Astrocyte (in vitro differentiated cells and primary cell): ENCODE measurements at regions not wholly inside any gene's neighbourhood (a gene's known extent, or its start where the extent isn't known, plus 50 kb on each side); places are given as distances from the start of the nearest gene placed in this dataset.

Experiments used
- DNase-seq: peaks from one replicate; pipeline ENCODE4 v3.0.0-alpha.2; 2010; ENCODE audit warnings: low read depth
- FAIRE-seq: peaks from 2 replicates; lab custom pipeline; 2011; peaks lifted over from hg19 to GRCh38; lab: Jason Lieb, UNC
- H2AFZ ChIP-seq: 2 replicates; pipeline ENCODE4 v1.6.0; 2012; ENCODE audit warnings: low read depth, low read length, inconsistent platforms
- H3K27ac ChIP-seq: 2 replicates; pipeline ENCODE4 v1.5.1; 2011; ENCODE audit warnings: low read depth, low read length, inconsistent platforms
- H3K27me3 ChIP-seq: 2 replicates; pipeline ENCODE4 v1.6.0; 2011; ENCODE audit warnings: low read length, inconsistent platforms; ENCODE audit not compliant: insufficient read depth
- H3K36me3 ChIP-seq: 2 replicates; pipeline ENCODE4 v1.5.1; 2011; ENCODE audit warnings: low read length, inconsistent platforms; ENCODE audit not compliant: insufficient read depth
- H3K4me1 ChIP-seq: 2 replicates; pipeline ENCODE4 v1.5.1; 2011; ENCODE audit warnings: low read length, inconsistent platforms; ENCODE audit not compliant: insufficient read depth
- H3K4me2 ChIP-seq: 2 replicates; pipeline ENCODE4 v1.6.0; 2012; ENCODE audit warnings: low read length, inconsistent platforms
- H3K4me3 ChIP-seq: 2 replicates; pipeline ENCODE4 v1.5.1; 2011; ENCODE audit warnings: low read depth, mild to moderate bottlenecking, low read length, inconsistent platforms; ENCODE audit not compliant: insufficient read depth
- H3K79me2 ChIP-seq: 2 replicates; pipeline ENCODE4 v1.6.0; 2012; ENCODE audit warnings: mild to moderate bottlenecking, low read length, inconsistent platforms; ENCODE audit not compliant: insufficient read depth
- H3K9ac ChIP-seq: 2 replicates; pipeline ENCODE4 v1.6.0; 2012; ENCODE audit warnings: mild to moderate bottlenecking, low read length, inconsistent platforms
- H3K9me3 ChIP-seq: 2 replicates; pipeline ENCODE4 v1.5.1; 2012; ENCODE audit warnings: low read depth, mild to moderate bottlenecking, low read length, inconsistent platforms; ENCODE audit not compliant: insufficient read depth
- H4K20me1 ChIP-seq: 2 replicates; pipeline ENCODE4 v1.6.0; 2012; ENCODE audit warnings: low read length, inconsistent platforms; ENCODE audit not compliant: insufficient read depth
- H3K27ac Mint-ChIP-seq: one replicate; pipeline ENCODE4 v1.8.0; 2021; ENCODE audit warnings: mild to moderate bottlenecking, mixed read lengths; ENCODE audit not compliant: unreplicated experiment
- H3K27me3 Mint-ChIP-seq: one replicate; pipeline ENCODE4 v1.8.0; 2021; ENCODE audit warnings: low read depth, mixed read lengths; ENCODE audit not compliant: unreplicated experiment
- H3K36me3 Mint-ChIP-seq: one replicate; pipeline ENCODE4 v1.8.0; 2021; ENCODE audit warnings: low read depth, mixed read lengths; ENCODE audit not compliant: unreplicated experiment
- H3K4me1 Mint-ChIP-seq: one replicate; pipeline ENCODE4 v1.8.0; 2021; ENCODE audit warnings: low read depth, mixed read lengths; ENCODE audit not compliant: unreplicated experiment
- H3K4me3 Mint-ChIP-seq: one replicate; pipeline ENCODE4 v1.8.0; 2021; ENCODE audit warnings: mild to moderate bottlenecking, moderate library complexity, mixed read lengths; ENCODE audit not compliant: unreplicated experiment
- H3K9me3 Mint-ChIP-seq: one replicate; pipeline ENCODE4 v1.8.0; 2021; ENCODE audit warnings: mild to moderate bottlenecking, mixed read lengths; ENCODE audit not compliant: unreplicated experiment
- EZH2 ChIP-seq: IDR thresholded peaks from 2 replicates; pipeline ENCODE4 v1.6.1; 2012; ENCODE audit warnings: mild to moderate bottlenecking, low read length, inconsistent platforms; ENCODE audit not compliant: insufficient read depth
- TF ChIP-seq, protein P1 (sequence below): IDR thresholded peaks from 2 replicates; pipeline ENCODE4 v1.5.1; 2011; ENCODE audit warnings: low read depth, mild to moderate bottlenecking, inconsistent platforms, low read length, moderate library complexity; ENCODE audit not compliant: insufficient read depth

- H3K27ac ChIP-seq = no peak overlapping the region
- H3K36me3 ChIP-seq = no peaks in the 10 kb centered on the region
- DNase-seq (no peak), FAIRE-seq (no peak)
- H3K27ac Mint-ChIP-seq = no peak overlapping the region
- H3K36me3 Mint-ChIP-seq = peaks cover 3% of the 10 kb centered on the region
- no peak overlapping the region for H3K4me3 ChIP-seq
- H3K27me3 Mint-ChIP-seq = peaks cover 30% of the 10 kb centered on the region
- H3K9ac ChIP-seq = no peak overlapping the region
- TF ChIP-seq, protein P1, sequence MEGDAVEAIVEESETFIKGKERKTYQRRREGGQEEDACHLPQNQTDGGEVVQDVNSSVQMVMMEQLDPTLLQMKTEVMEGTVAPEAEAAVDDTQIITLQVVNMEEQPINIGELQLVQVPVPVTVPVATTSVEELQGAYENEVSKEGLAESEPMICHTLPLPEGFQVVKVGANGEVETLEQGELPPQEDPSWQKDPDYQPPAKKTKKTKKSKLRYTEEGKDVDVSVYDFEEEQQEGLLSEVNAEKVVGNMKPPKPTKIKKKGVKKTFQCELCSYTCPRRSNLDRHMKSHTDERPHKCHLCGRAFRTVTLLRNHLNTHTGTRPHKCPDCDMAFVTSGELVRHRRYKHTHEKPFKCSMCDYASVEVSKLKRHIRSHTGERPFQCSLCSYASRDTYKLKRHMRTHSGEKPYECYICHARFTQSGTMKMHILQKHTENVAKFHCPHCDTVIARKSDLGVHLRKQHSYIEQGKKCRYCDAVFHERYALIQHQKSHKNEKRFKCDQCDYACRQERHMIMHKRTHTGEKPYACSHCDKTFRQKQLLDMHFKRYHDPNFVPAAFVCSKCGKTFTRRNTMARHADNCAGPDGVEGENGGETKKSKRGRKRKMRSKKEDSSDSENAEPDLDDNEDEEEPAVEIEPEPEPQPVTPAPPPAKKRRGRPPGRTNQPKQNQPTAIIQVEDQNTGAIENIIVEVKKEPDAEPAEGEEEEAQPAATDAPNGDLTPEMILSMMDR = no peak
- TF ChIP-seq EZH2 = no peak
- H3K4me2 ChIP-seq = no peak overlapping the region
- no peaks in the 10 kb centered on the region for H4K20me1 ChIP-seq
- H3K9me3 ChIP-seq = no peaks in the 10 kb centered on the region
- no peaks in the 10 kb centered on the region for H3K79me2 ChIP-seq
- H3K4me1 ChIP-seq = no peaks in the 10 kb centered on the region
- H3K9me3 Mint-ChIP-seq = peaks cover 2% of the 10 kb centered on the region
- no peak overlapping the region for H2AFZ ChIP-seq
- peaks cover 4% of the 10 kb centered on the region for H3K27me3 ChIP-seq
- no peak overlapping the region for H3K4me3 Mint-ChIP-seq
- H3K4me1 Mint-ChIP-seq = peaks cover 15% of the 10 kb centered on the region
Measured at GRCh38 chr3:14274999-14275961, 96.7 kb downstream of the LSM3 start.

- H3K4me1 ChIP-seq = no peaks in the 10 kb centered on the region
- Mint-ChIP-seq H3K4me3 (no peak overlapping the region), H3K36me3 (peaks cover 3% of the 10 kb centered on the region), H3K27me3 (peaks cover 23% of the 10 kb centered on the region), H3K27ac (no peak overlapping the region), H3K4me1 (peaks cover 18% of the 10 kb centered on the region), H3K9me3 (peaks cover 2% of the 10 kb centered on the region)
- no peaks in the 10 kb centered on the region for H3K9me3 ChIP-seq
- FAIRE-seq (no peak), DNase-seq (no peak)
- H3K4me3 ChIP-seq = no peak overlapping the region
- no peaks in the 10 kb centered on the region for H4K20me1 ChIP-seq
- no peak overlapping the region for H3K4me2 ChIP-seq
- H3K27ac ChIP-seq = no peak overlapping the region
- no peak overlapping the region for H3K9ac ChIP-seq
- H2AFZ ChIP-seq = no peak overlapping the region
- no peaks in the 10 kb centered on the region for H3K79me2 ChIP-seq
- H3K36me3 ChIP-seq = no peaks in the 10 kb centered on the region
- no peak for TF ChIP-seq EZH2
- TF ChIP-seq, protein P1 = no peak
- no peaks in the 10 kb centered on the region for H3K27me3 ChIP-seq
Measured at GRCh38 chr3:14275962-14276909, 97.6 kb downstream of the LSM3 start.
